SKM-1 treated with dmso at 0.1 percent for 144 hours (cell line): ENCODE measurements at regions not wholly inside any gene's neighbourhood (a gene's known extent, or its start where the extent isn't known, plus 50 kb on each side); places are given as distances from the start of the nearest gene placed in this dataset.

ENCODE experiments used
- DNase-seq: peaks from one replicate; lab custom pipeline; 2025; ENCODE audit not compliant: unreplicated experiment; lab: John Stamatoyannopoulos, UW

DNA sequence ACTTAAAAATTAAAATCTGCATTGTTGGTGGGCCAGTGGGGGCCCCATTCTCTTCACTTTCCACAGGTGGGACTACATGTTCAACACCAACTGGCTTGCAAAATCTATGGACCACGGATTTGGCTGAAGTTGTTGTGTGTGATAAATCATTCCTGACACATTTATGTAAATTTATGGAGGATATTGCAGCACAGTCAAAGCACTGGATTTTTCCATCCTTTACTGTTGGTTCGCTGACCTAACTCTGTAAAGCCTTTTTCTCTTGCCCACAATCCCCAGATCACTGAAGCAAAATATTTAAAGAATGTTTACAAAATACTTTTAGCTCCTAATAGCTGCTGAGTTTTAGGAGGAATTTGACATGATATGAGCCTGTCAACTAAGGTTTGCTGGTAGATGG lies 219.7 kb upstream of the PRICKLE1 start:
- no peak for DNase-seq

DNA sequence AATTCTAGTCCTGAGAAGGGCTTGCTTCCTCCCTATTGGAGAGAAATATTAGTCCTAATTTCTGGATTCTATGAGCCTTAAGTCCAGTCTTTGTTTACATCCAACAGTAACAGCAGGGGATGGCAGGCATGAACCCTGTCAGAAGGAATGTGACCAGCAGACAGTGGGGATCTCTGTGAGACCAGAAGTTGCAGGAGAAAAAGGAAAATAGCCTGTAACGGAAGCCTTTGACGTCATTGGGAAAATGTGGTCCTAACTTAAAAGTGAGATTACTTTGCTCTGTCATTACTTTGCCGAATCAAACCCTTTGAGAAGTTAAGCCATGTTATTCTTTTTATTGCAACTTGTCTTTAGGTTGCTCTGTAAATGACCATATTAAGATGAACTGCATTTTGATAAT lies 218.2 kb upstream of the PRICKLE1 start:
- DNase-seq = no peak

- no peak for DNase-seq
These were observed 217.7 kb upstream of the PRICKLE1 start for GRCh38 chr12:42807251-42807650.

DNA sequence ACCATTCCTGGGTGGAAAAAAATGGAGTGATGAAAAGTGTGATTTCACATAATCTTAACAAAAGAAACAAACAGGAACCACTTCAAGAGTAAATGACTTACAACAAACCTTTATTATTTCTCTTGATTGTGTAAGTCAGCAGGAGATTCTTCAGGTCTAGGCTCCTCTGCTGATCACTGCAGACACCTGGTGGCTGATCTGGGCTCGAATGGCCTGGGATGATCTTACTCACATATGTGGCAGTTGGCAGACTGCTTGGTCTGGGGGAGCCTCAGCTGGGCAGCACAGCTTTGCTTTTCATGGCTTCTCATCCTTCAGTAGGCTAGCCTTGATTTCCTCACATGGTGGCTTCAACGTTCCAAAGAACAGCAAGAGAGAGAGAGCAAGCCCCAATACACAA lies 215.4 kb upstream of the PRICKLE1 start:
- no peak for DNase-seq

DNA sequence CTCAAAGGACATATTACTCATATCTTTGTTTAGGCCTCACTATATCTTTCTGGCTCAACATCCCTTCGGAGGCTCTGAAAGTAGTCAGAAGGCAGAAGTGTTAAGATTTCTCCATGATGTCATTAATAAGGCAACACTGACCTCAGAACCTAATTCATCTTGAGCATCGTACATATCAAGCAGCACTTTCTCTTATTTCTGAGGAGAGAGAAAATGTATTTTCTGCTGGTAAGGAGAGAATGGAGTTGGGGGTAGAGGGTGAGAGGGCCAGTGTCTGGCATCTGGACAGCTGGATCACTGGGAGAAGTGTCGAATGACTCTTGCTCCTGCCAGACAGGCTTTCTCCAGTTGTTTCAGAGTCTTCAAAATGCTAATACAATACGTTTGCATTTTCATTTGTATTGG lies 213.2 kb upstream of the PRICKLE1 start:
- no peak for DNase-seq

GRCh38 chr12:42801271-42801670 lies 211.7 kb upstream of the PRICKLE1 start:
- DNase-seq = no peak

GRCh38 chr12:42799966-42800365 lies 210.4 kb upstream of the PRICKLE1 start:
- no peak for DNase-seq

- no peak for DNase-seq
These were observed 209.4 kb upstream of the PRICKLE1 start for GRCh38 chr12:42798811-42799438.

DNA sequence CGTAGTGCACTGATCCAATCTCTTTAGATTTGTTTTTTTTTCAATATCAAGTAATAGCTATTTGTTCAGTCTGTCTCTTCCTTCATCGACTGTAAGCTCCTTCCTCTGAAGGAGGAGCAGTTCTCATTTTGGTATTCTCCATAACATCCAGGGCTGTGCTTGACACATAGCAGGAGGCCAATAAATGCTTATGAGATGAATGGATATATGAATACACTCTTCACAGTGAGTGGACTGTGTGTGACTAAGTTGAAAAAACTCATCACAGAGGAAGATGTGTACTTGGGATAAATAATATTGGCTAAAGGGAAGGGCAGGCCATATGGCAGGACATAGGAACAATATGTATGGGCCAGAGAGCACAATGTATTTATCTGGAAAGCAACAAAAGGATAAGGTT lies 205.3 kb upstream of the PRICKLE1 start:
- DNase-seq = no peak

DNA sequence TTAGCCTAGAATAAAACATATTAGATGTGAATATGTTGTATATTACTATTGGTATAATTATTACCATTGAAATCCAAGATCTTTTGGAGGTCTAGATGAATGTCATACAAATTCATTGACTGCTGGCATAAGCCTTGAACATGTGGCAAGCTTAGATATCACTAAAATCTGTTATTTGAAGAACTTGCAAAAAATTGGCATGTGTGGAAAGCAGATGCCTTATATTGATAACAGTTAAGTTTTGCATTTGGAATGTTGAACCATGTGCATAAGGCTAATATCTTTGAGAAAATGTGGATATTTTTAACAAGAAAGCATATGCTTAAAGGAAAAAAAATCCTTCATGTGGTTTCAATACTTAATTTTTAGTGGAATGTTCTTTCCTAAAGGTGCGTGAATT lies 203.6 kb upstream of the PRICKLE1 start:
- no peak for DNase-seq

- no peak for DNase-seq
These were observed 202.7 kb upstream of the PRICKLE1 start for GRCh38 chr12:42792265-42792664.

GRCh38 chr12:42791399-42791798 lies 201.9 kb upstream of the PRICKLE1 start:
- no peak for DNase-seq

- no peak for DNase-seq
These were observed 201.2 kb upstream of the PRICKLE1 start for GRCh38 chr12:42790761-42791151.

- DNase-seq = no peak
These were observed 200.5 kb upstream of the PRICKLE1 start for GRCh38 chr12:42789808-42790760.

DNA sequence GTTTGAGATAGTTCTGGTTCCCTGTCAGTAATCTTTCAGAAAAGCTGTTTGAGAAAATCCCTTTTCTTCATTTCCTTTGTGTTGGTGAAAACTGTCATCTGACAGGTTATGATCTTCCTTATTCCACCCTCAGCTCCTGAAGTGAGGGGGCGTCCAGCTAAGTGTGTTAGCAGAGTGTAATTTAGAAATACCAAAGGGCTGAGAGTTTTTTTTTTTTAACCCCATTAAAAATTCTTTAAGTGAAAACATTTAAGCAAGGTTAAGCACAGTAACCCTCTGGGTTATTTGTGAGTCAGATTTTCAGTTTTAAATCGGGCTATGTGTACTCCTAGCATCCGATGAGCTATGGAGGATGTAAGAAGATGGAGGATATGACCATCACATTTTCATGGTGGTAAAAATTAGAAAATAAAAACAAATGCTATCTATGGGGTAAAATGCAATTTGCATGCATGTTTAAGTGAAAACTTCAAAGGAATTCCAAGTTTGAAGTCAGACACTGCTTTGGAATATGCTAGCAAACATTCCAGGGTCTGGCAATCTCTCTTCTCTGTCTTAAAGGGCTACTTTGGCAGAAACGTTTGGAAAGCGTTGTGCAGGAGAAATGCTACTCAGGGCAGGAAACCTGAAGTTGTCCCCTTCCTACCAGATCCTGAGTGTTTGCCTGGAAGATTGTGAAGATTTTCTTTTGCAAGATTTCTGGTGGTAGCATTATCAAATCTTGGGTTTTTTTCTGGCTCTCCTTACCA lies 197.0 kb upstream of the PRICKLE1 start:
- DNase-seq = no peak

GRCh38 chr12:42785944-42786343 lies 196.4 kb upstream of the PRICKLE1 start:
- DNase-seq = no peak

DNA sequence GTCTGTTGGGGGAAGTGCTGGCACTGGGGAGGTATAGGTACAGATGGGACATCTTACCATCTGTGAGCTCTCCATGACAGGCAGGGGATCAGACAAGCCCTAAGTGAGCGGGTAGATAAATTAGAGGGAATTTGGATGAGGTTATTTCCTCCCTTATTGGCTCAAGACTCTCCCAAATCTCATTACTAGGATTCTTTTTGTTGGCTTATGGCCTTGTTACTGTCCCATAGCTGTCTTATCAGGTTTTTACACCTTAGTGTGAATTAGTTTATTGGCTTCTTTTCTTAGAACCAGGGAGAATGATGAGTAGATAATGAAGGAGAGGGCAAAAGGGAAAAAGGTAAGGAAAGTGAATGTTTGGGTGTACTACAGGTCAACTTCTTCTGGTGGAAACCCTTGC lies 191.1 kb upstream of the PRICKLE1 start:
- no peak for DNase-seq

- DNase-seq = no peak
These were observed 189.8 kb upstream of the PRICKLE1 start for GRCh38 chr12:42779186-42779859.

GRCh38 chr12:42776396-42776795 lies 186.8 kb upstream of the PRICKLE1 start:
- DNase-seq = no peak

DNA sequence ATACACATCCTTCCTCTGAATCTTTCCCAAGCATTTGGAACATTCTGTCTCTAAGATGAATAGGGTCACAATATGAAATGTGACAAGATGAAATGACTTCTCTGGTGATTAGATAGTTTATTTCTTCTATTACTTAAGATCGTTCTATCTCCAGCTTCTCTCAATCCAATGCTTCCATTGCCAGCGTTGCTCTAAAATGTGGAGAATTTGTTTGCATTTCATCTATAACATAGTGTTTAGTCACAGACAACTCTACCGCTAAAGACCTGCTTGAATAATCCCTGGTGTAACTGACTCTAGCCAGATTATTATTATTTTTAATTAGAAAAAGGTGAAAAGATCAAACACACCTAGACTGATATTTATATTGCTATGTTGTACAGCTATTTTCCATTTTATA lies 184.7 kb upstream of the PRICKLE1 start:
- DNase-seq = no peak

DNA sequence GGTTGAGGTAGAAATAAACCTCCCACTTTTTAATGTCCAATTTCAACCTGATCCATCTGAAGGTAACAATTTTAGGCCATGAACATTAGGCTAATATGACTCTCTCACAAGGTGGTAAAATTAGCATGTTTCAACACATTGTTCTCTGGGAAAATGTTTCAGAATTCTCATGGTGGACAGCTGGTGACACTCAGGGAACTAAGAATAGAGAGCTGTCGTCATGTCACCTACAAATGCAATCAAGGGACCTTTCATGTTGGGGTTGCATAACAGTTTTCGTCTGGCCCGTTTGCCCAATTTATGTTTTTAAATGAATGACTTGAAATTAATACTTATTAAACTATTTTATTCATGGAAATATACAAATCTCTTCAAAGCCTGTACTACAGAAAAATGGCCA lies 180.7 kb upstream of the PRICKLE1 start:
- DNase-seq = no peak
